ENCODE measurements at regions not wholly inside any gene's neighbourhood (a gene's known extent, or its start where the extent isn't known, plus 50 kb on each side); places are given as distances from the start of the nearest gene placed in this dataset.

- Histone ChIP-seq H3K4me1 (ENCODE audit: control insufficient read depth, low read length) (no peaks in the 10 kb centered on the region), H3K27ac (ENCODE audit: low read depth, low read length) (no peak overlapping the region), H3K27me3 (ENCODE audit: control insufficient read depth, low read length) (no peaks in the 10 kb centered on the region), H3K9me3 (ENCODE audit: control insufficient read depth, insufficient read depth, low read length) (no peaks in the 10 kb centered on the region), H3K36me3 (ENCODE audit: control insufficient read depth, low read length) (no peaks in the 10 kb centered on the region), H3K79me2 (ENCODE audit: control insufficient read depth, low read length) (no peaks in the 10 kb centered on the region), H4K20me1 (ENCODE audit: control insufficient read depth, insufficient read depth, low read depth, low read length) (no peaks in the 10 kb centered on the region), H3K4me3 (ENCODE audit: low read length) (no peak overlapping the region), H3K4me2 (ENCODE audit: low read length) (no peak overlapping the region), H3K9me2 (replicated peaks; ENCODE audit: control insufficient read depth, low read length) (no peaks in the 10 kb centered on the region), H3F3A (ENCODE audit: control insufficient read depth, insufficient read depth) (no peaks in the 10 kb centered on the region)
- TF ChIP-seq, protein P1, sequence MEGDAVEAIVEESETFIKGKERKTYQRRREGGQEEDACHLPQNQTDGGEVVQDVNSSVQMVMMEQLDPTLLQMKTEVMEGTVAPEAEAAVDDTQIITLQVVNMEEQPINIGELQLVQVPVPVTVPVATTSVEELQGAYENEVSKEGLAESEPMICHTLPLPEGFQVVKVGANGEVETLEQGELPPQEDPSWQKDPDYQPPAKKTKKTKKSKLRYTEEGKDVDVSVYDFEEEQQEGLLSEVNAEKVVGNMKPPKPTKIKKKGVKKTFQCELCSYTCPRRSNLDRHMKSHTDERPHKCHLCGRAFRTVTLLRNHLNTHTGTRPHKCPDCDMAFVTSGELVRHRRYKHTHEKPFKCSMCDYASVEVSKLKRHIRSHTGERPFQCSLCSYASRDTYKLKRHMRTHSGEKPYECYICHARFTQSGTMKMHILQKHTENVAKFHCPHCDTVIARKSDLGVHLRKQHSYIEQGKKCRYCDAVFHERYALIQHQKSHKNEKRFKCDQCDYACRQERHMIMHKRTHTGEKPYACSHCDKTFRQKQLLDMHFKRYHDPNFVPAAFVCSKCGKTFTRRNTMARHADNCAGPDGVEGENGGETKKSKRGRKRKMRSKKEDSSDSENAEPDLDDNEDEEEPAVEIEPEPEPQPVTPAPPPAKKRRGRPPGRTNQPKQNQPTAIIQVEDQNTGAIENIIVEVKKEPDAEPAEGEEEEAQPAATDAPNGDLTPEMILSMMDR (IDR thresholded peaks at IDR 0.05; ENCODE audit: low read depth, low read length, poor library complexity, severe bottlenecking), result no peak
Observed at GRCh38 chr4:151991001-151991883, 230.4 kb upstream of the GATB start.

DNA sequence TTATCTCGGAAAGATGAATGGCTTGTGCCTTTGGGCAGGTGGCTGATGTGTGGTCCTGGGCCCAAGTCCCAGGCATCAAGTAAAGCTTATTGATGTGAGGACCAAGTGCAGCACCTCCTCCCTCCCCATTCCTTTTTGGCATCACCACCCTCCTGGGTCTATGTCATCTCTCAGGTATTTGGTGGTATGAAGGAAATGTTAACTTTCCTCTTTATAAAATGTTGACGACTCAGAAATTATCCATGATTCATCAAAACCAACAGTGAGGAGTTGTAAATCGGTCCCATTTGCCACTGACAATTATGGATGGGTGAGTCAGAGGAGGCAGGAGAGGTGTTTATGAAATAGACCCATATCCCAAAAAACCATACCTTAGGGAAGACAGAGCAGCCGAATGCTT is 229.4 kb upstream of the GATB start:
- Histone ChIP-seq H3K4me2 (ENCODE audit: low read length) (no peak overlapping the region), H3K36me3 (ENCODE audit: control insufficient read depth, low read length) (no peaks in the 10 kb centered on the region), H3K27ac (ENCODE audit: low read depth, low read length) (no peak overlapping the region), H3K9me2 (replicated peaks; ENCODE audit: control insufficient read depth, low read length) (no peaks in the 10 kb centered on the region), H3K4me3 (ENCODE audit: low read length) (no peak overlapping the region), H3F3A (ENCODE audit: control insufficient read depth, insufficient read depth) (no peaks in the 10 kb centered on the region), H3K79me2 (ENCODE audit: control insufficient read depth, low read length) (no peaks in the 10 kb centered on the region), H3K27me3 (ENCODE audit: control insufficient read depth, low read length) (no peaks in the 10 kb centered on the region), H4K20me1 (ENCODE audit: control insufficient read depth, insufficient read depth, low read depth, low read length) (no peaks in the 10 kb centered on the region), H3K9me3 (ENCODE audit: control insufficient read depth, insufficient read depth, low read length) (no peaks in the 10 kb centered on the region), H3K4me1 (ENCODE audit: control insufficient read depth, low read length) (no peaks in the 10 kb centered on the region)
- TF ChIP-seq EZH2phosphoT487 (IDR thresholded peaks at IDR 0.05; ENCODE audit: borderline replicate concordance, low read length), result no peak
- TF ChIP-seq, protein P1 (IDR thresholded peaks at IDR 0.05; ENCODE audit: low read depth, low read length, poor library complexity, severe bottlenecking), result no peak

DNA sequence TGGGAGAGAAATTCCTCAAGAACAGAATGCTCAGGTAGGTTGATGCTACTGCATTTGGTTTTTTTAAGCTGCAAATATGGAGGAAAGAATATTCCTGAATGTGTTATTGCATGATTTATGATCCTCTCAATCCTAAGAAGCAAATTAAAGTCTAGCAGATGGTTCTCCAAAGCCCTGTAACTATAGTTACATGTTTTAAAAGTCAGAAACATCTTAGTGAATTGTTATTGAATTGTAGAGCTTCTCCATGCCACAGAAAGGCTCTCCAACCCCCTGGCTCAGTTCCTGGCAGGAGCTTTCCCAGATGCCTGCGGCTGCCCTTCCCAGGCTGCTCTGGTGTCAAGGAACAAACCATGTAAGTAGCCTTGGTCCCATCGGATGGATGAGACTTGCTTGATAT is 227.8 kb upstream of the GATB start:
- Histone ChIP-seq H3K27ac (ENCODE audit: low read depth, low read length) (no peak overlapping the region), H3K4me2 (ENCODE audit: low read length) (no peak overlapping the region), H3K27me3 (ENCODE audit: control insufficient read depth, low read length) (no peaks in the 10 kb centered on the region)

More for the DNA sequence above, 227.8 kb upstream of the GATB start:
- Histone ChIP-seq H3K4me1 (ENCODE audit: control insufficient read depth, low read length) (no peaks in the 10 kb centered on the region), H3K9me3 (ENCODE audit: control insufficient read depth, insufficient read depth, low read length) (no peaks in the 10 kb centered on the region), H4K20me1 (ENCODE audit: control insufficient read depth, insufficient read depth, low read depth, low read length) (no peaks in the 10 kb centered on the region), H3K9me2 (replicated peaks; ENCODE audit: control insufficient read depth, low read length) (no peaks in the 10 kb centered on the region), H3K36me3 (ENCODE audit: control insufficient read depth, low read length) (no peaks in the 10 kb centered on the region), H3F3A (ENCODE audit: control insufficient read depth, insufficient read depth) (no peaks in the 10 kb centered on the region), H3K4me3 (ENCODE audit: low read length) (no peak overlapping the region), H3K79me2 (ENCODE audit: control insufficient read depth, low read length) (no peaks in the 10 kb centered on the region)
- TF ChIP-seq EZH2phosphoT487 (IDR thresholded peaks at IDR 0.05; ENCODE audit: borderline replicate concordance, low read length), result no peak
- TF ChIP-seq, protein P1 (IDR thresholded peaks at IDR 0.05; ENCODE audit: low read depth, low read length, poor library complexity, severe bottlenecking), result no peak

Data from DOHH2 (cell line).